ENCODE measurements at regions not wholly inside any gene's neighbourhood (a gene's known extent, or its start where the extent isn't known, plus 50 kb on each side); places are given as distances from the start of the nearest gene placed in this dataset.

- H3K4me1 ChIP-seq (ENCODE audit: control insufficient read depth in 1 of 2, insufficient read depth in 2 of 2, low read length in 2 of 2): no peaks in the 10 kb centered on the region
- no peak overlapping the region for H3K4me3 ChIP-seq (replicated peaks in 1 of 2; ENCODE audit: low read depth in 1 of 2, low read length in 2 of 2)
- H3K27me3 ChIP-seq (ENCODE audit: insufficient read depth, low read length): peaks cover 4% of the 10 kb centered on the region; the same call in 1 of the 2 replicates
- DNase-seq (ENCODE audit: low read depth, low spot score) (no peak), ATAC-seq (no peak)
- no peak overlapping the region for H3K27ac ChIP-seq (ENCODE audit: low read depth, low read length)
- H3K79me2 ChIP-seq (ENCODE audit: insufficient read depth, low read length): no peaks in the 10 kb centered on the region
- CTCF ChIA-PET: no interaction called here
- POLR2A ChIA-PET: no interaction called here
- H2AFZ ChIP-seq (ENCODE audit: low read depth, low read length, poor library complexity, severe bottlenecking): no peak overlapping the region
- BruUV-seq (replicated peaks): no TSS peak
- H3K36me3 ChIP-seq (ENCODE audit: control insufficient read depth in 1 of 2, insufficient read depth in 2 of 2, low read length in 2 of 2): no peaks in the 10 kb centered on the region
- H3K4me2 ChIP-seq (ENCODE audit: low read length): no peak overlapping the region
- no peak overlapping the region for H3K9ac ChIP-seq (ENCODE audit: low read length)
- H4K20me1 ChIP-seq (ENCODE audit: insufficient read depth): no peaks in the 10 kb centered on the region
- RAD21 ChIA-PET (ENCODE audit: low non-redundant PET in 1 of 2, low total read pairs in 2 of 2, uncharacterized antibody in 2 of 2, unreplicated experiment in 2 of 2): no interaction called here
- intact Hi-C loops (cut with micrococcal nuclease): no loop called here
- no peaks in the 10 kb centered on the region for H3K9me2 ChIP-seq (ENCODE audit: insufficient read depth)
- TF ChIP-seq, protein P1, sequence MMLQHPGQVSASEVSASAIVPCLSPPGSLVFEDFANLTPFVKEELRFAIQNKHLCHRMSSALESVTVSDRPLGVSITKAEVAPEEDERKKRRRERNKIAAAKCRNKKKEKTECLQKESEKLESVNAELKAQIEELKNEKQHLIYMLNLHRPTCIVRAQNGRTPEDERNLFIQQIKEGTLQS (IDR thresholded peaks at IDR 0.05): no peak
- TF ChIP-seq, protein P2, sequence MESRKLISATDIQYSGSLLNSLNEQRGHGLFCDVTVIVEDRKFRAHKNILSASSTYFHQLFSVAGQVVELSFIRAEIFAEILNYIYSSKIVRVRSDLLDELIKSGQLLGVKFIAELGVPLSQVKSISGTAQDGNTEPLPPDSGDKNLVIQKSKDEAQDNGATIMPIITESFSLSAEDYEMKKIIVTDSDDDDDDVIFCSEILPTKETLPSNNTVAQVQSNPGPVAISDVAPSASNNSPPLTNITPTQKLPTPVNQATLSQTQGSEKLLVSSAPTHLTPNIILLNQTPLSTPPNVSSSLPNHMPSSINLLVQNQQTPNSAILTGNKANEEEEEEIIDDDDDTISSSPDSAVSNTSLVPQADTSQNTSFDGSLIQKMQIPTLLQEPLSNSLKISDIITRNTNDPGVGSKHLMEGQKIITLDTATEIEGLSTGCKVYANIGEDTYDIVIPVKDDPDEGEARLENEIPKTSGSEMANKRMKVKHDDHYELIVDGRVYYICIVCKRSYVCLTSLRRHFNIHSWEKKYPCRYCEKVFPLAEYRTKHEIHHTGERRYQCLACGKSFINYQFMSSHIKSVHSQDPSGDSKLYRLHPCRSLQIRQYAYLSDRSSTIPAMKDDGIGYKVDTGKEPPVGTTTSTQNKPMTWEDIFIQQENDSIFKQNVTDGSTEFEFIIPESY (IDR thresholded peaks at IDR 0.05; ENCODE audit: extremely low read depth, insufficient replicate concordance, low read length): no peak
- TF ChIP-seq ZNF274 (IDR thresholded peaks at IDR 0.05; ENCODE audit: low read depth, low read length) (no peak), CEBPB (IDR thresholded peaks at IDR 0.05; ENCODE audit: low read depth) (no peak), EGR1 (IDR thresholded peaks at IDR 0.05; ENCODE audit: low read depth) (no peak), CTCF (IDR thresholded peaks at IDR 0.05 in 2 of 3, conservative IDR thresholded peaks at IDR 0.05 in 1 of 3; ENCODE audit: borderline replicate concordance in 1 of 3, insufficient read depth in 1 of 3, low read depth in 2 of 3, low read length in 2 of 3) (no peak), SP1 (IDR thresholded peaks at IDR 0.05; ENCODE audit: low read depth) (no peak), TCF7L2 (IDR thresholded peaks at IDR 0.05; ENCODE audit: borderline replicate concordance, extremely low read depth, insufficient read depth, insufficient read length) (no peak), SIN3A (IDR thresholded peaks at IDR 0.05; ENCODE audit: low read depth) (no peak), EZH2phosphoT487 (IDR thresholded peaks at IDR 0.05; ENCODE audit: borderline replicate concordance) (no peak)
- H3K9me3 ChIP-seq (ENCODE audit: control insufficient read depth in 1 of 2, insufficient read depth in 1 of 2, low read depth in 1 of 2, low read length in 2 of 2): no peaks in the 10 kb centered on the region
Observed at GRCh38 chr10:29150010-29150409, 138.9 kb upstream of the LYZL1 start.

All from HCT116 (cell line).